Stimulated activated CD4-positive, alpha-beta T cell treated with anti-CD3 and anti-CD28 coated beads, Interleukin-15, amount 100 ng/mL, for 24 hours (primary cell): ENCODE measurements at regions not wholly inside any gene's neighbourhood (a gene's known extent, or its start where the extent isn't known, plus 50 kb on each side); places are given as distances from the start of the nearest gene placed in this dataset.
A peak's percentile ranks its signal among the peaks of the same experiment; 100 is the strongest.

ENCODE experiments used
- DNase-seq: peaks from one replicate; pipeline ENCODE4 v3.0.0-alpha.2; 2020

DNA sequence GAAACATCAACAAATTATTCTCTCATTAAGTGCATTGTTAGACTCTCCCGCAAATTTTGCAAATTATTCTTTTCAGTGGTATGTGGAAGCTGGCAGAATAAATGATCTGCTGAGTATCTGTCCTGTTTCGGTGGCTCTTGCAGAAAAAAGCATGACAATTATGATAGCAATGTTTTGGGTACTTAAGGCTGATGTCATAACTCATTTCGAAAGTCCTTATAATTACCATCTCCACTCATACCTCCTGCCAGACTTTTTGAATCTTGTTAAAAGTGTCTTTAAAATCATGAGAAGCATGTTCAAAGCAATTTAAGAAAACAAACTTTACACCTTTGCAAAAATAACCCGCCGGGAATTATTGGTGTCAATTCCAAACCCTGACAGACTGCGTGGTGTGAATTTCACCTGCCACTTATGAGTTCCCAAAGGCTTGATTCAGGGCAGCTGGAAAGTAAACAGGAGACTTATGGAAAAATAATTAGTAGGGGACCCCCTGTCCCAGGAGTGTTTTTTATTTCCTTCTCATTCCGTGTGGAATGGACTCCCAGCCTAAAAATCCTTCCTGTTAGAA is 87.6 kb upstream of the E2F3 start:
- no peak for DNase-seq

DNA sequence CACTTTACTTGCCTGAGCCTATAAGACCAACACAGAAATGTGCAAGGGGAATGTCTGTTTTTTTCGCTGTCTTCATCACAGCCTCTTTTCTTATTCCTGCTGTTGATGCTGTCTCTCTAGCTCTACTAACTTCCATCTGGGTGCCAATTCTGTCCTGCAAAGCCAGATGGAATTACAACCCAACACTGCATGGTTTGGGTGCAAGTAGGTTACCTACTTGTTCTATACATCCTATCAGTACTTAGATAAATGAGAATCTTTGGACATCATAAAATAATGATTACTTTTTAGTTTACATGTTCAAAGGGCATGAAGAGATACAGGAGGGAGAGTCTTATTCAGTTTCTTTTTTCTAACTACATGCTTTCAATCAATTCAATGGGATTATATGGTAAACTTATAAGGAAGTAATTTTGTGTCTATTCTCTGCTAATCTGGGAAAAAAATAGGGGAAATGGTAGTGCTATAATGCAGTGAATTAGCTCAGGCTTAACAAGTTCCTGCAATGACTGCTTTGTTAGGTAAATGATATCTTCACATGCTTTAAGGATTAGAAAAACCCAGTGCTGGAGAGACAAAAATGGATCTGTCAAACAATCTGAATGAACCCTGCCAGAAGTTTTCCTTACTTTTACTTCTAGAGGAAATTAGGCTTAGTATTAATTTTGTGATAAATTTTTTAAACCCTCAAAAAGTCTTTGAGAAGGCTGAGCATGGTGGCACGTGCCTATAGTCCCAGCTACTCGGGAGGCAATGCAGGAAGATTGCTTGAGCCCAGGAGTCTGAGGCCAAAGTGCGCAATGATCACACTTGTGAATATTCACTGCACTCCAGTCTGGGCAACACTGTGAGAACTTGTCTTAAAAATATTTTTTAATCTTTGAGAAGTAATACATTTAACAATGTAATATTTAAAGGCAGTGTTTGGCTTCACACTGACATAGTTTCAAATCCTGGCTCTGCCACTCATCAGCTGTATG is 86.5 kb upstream of the E2F3 start:
- DNase-seq = no peak

DNA sequence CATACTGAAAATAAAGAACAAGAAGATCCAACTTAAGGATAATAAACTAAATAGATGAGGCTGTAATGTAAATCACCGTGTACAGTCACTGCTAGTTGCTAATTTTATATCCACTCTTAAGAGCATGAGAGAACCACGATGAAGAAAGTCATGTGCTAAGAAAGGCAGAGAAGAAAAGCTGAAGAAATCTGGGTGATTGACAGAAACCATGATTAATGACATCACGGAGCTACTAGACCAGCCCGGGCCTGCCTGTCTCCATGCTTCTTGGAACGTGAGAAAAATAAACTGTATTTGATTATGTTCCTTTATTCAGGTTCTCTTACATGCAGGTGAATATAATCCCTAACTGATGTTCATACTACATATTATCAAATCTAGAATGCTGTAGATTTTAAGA is 84.2 kb upstream of the E2F3 start:
- DNase-seq = no peak

DNA sequence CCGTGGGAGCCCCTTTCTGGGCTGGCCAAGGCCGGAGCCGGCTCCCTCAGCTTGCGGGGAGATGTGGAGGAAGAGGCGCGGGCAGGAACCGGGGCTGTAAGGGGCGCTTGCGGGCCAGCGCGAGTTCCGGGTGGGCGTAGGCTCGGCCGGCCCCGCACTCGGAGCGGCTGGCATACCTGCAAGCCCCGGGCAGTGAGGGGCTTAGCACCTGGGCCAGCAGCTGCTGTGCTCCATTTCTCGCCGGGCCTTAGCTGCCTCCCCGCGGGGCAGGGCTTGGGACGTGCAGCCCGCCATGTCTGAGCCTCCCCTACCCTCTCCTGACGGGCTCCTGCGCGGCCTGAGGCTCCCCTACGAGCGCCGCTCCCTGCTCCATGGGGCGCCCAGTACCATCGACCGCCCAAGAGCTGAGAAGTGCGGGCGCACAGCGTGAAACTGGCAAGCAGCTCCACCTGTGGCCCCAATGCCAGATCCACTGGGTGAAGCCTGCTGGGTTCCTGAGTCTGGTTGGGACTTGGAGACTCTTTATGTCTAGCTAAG is 82.8 kb upstream of the E2F3 start:
- DNase-seq = no peak

DNA sequence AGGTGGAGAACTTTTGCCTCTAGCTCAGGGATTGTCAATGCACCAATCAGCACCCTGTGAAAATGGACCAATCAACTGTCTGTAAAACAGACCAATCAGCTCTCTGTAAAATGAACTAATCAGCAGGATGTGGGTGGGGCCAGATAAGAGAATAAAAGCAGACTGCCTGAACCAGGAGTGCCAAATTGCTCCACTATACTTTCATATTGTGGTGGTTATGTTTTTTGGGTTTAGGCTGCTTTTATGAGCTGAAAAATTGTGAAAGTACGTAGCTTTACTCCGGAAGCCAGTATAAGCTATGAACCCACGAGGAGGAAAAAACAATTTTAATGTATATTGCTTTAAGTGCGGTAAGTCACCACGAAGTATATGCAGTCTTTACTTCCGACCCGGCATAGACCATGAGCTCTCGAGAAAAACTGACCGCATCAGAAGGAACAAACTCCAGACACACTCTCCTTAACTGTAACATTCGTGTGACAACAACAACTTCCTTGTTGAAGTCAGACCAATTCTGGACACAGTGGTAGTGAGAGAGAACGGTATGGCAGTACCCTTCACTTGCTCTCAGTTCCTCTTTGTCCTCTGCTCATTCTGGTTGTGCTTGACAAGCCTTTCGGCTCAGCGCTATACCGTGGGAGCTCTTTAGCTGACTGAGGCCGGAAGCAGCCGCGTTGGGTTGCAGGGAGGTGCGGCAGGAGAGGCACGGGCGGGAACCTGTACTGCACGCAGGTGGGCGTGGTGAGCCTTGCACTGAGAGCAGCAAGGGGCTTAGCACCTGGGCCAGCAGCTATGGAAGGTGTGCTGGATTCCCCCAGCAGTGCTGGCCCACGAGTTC is 81.9 kb upstream of the E2F3 start:
- DNase-seq = peak; percentile 81

DNA sequence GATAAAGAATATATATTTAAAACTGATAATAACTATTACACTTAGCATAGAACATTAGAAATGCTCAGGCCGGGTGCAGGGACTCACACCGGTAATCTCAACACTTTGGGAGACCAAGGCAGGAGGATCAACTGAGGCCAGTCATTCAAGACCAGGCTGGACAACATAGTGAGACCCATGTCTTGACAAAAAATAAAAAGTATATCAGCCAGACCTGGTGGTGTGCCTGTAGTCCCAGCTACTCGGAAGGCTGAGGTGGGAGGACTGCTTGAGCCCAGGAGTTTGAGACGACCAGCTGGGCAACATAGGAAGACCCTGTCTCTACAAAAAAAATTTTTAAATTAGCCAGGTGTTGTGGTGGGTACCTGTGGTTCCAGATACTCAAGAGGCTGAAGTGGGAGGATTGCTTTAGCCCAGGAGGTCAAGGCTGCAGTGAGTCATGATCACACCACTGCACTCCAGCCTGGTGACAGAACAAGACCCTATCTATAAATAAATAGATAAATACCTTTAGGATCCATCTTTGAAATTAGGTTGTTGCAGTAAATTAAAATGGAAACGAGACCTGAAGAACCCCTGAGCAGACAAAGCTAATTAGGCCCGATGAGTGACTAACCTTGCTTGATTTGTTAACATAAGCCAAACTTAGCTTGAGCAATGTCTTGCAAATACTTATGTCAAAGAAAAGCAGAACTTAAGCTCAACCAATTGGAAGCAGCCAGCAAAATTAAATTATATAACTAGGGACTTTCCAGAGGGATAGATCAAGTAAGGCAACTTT is 75.8 kb upstream of the E2F3 start:
- DNase-seq = no peak

DNA sequence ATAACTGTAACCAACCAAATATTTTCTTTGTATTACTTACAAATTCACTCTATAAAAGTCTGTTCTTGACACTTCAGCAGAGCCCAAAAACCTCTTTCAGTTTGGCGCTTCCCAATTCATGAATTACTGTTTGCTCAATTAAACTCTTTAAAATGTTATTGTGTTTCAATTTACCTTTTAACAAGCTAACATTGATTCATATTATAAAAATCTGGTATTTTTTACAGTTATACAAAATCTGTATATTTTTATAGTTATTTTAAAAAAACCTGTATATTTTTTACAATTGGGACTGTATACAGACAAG is 75.3 kb upstream of the E2F3 start:
- no peak for DNase-seq

DNA sequence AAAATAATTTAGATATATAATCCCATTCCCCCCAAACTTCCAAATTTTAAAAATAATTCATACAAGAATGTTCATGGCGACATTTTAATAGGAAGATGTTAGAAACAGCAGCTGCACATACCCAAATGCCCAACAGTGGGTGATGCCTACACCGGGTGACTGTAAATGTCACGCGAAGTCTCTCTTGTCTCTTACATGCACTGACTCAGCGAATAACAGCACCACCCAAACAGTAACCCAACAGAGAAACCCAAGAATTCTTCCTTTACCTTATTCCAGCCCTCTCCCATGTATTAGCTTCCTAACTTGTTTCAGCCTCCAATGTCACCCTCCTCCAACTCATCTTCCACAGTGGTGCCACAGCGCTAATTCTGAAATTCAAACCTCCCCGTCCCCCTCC is 74.5 kb upstream of the E2F3 start:
- no peak for DNase-seq

DNA sequence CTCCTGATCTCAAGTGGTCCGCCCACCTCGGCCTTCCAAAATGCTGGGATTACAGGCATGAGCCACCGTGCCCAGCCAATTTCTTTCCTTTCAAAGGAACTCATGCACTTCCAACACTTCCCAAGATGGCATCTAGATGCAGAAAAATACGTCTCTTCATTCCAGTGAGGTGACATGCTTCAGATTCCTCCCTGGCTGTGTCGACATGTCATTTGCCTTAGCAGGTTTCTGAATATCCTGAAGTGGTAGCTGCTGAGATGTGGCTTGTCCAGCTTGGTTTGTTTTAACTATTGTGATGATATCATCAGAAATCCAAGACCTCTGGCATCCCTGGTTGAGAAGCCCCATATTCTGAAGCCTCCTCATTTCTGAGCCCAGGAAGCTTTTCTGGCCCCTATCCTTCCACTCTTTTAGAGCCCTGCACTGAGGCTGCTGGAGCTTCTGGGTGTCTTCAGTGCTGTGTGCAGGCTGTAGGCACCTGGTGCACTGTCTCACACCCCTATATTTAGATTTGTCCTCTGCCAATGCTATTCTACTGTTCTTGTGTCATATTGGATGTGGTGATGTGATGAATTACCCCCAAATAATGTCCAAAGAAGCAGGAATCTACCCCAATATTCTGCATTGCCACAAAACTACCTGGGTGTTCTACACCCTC is 73.3 kb upstream of the E2F3 start:
- DNase-seq = no peak

DNA sequence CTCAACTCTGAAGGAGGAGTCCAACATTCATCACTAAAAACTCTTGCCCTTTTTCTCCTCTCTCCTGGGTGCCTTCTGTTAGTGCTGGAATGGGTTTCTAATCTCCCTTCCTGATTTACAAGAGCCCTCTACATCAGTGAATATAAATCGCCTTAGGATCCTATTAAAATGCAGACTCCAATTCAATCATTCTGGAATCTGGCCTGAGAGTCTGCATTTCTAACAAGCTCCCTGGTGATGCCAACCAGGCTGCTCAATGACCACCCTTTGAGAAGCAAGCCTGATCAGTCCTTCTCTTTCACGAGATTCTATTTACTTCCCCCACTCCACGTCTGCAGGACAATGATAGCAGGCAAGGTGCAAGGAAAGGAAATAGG is 72.8 kb upstream of the E2F3 start:
- no peak for DNase-seq

DNA sequence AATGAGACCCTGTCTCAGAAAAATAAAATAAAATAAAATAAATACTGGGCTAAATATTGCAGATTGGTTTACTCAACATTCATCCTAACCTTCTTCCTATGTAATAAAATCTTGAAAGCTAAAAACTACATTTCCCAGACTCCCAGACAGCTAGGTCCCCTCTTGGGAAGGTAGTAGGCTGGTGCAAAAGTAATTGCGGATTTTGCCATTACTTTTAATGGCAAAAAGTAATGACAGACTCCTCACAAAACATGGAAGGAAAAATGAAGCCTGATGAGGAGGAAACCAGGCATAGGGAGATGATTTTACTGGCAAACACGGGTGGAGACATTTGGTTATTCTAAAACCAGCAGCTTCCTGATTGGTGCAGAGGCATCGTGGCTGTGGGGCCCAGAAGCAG is 70.6 kb upstream of the E2F3 start:
- no peak for DNase-seq

DNA sequence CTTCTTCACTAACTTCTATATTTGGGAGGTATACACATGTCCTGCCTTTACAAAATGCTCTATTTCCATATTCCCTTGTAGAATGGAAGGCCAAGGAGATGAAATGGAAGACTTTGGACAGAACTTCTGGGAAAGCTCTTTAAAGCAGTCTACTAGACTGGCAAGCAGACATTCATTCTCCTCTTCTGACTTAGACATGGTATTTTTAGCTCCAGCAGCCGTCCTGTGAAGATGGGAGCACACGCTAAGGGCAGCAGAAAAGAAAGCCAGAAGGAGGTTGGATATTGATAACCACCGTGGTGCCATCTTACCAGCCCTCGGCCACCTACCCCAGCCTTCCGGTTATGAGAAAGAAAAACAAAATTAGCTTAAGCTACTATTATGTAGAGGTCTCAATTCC is 70.1 kb upstream of the E2F3 start:
- DNase-seq = no peak

DNA sequence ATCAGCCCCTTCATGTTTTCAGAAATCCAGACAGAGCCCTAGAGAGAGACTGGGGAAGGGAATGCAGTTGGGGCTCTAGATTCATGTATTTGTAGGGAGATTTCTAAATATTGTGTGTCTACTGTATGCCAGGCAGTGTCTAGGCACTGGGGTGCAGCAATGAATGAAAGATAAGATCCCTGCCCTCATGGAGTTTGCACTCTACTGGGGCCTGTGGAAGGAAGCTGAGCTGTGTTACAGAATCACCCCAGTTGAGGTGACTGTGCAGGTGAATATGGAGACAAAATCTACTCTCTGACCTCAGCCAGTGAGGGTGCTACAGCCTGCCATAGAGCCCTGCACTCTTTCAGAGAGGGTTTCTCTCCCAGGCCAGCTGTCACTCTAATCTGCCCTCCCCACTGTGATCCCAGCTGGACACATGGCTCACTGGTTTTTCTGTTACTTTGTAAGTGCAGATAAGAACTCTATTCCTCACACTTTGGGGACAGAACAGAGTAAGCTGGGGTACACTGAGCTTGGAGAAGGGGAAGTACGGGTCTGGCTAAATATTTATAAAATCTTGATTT is 69.2 kb upstream of the E2F3 start:
- no peak for DNase-seq

DNA sequence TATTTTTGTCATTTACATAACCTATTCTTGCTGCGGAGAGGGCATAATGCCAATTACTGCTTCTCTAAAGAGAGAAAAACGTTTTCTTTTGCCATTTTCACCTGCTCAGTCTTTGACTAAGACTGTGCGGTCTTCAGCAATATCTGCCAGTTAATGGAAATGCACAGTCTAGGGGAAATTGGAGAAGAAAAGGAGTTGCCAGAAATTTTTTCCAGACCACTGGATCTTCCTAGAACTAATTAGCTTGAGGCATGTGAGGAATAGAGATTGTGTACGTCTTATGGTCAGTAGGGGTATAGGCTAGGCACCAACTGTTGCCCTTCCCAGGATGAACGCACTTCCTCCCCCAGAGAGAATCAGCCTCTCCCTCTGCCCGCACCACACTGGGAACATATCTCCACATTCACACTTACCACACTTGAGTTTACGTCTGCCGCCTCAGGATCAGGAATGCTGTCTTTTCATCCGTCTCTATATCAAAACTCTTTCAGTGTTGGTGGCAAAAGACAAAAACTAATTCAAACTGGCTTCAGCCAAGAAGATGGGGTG is 67.9 kb upstream of the E2F3 start:
- no peak for DNase-seq

DNA sequence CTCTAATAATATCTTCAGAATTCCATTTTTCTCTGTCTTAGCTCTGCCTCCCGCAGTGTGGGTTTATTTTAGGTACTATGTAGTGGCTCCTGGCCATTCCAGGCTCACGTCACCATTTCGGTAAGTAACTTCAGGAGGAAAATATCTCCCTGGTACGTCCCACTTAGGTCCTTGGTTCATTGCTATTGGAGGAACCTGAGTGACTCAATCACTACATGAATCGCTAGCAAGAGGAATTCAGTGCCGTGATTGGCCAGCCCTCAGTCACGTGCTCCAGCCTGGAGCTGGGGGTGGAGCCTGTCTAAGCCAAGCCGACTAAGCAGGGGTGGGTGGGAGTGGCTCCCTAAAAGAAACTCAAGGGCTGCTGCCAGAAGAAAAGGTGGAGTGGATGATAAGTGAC is 67.3 kb upstream of the E2F3 start:
- no peak for DNase-seq

DNA sequence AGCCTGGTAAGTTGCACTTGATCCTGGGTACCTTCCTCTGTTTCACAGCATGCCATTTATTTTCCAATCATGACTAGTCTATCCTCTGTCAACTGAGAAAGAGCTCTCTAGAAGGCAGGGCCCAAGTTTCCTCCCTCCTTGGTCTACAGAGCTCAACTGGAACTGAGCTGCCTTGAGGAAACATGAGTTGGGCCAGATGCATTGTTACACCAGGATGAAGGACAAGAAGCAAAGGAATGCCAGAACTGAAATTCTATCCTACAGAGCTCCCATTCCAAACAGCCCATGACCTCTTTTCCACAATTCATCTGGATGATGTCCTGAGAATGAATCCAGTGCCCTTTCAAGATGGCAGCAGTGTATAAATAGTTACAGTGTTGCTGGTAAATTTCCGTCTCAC is 66.7 kb upstream of the E2F3 start:
- DNase-seq = no peak

DNA sequence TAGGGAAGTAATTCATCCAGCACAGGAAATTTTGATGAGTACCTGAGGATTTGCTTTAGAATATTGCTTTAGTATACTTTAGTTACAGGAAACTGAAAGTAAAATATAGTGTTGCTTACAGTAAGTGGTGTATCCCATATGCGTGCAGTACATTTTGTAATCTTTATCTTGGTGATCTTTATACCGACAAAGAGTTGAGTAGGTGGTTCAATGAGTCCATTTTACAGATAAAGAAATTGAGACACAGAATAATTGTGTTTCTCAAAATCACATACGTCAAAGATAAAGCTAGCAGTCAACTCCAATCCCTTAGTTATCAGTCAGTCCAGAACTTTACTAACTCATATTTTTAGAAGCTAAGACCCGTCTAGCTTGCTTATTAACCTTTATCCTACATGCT is 65.8 kb upstream of the E2F3 start:
- no peak for DNase-seq

DNA sequence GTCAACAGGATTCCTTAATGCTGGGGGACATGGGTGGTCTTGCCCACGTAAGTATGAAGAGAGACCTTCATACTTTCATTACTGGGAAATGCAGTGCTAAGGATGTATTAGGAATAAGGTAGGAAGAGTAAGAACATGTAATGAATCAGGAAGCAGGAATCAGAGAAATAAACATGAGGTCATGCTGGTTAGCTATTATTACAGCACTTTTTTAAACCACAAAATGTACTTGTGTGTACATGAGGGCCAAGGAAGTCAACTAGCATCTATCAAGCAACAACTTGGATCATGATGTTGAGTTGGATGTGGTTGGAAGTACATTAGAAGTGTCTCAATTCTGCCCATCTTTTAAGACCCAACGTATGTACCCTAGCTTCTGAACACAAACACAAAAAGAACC is 63.5 kb upstream of the E2F3 start:
- no peak for DNase-seq

DNA sequence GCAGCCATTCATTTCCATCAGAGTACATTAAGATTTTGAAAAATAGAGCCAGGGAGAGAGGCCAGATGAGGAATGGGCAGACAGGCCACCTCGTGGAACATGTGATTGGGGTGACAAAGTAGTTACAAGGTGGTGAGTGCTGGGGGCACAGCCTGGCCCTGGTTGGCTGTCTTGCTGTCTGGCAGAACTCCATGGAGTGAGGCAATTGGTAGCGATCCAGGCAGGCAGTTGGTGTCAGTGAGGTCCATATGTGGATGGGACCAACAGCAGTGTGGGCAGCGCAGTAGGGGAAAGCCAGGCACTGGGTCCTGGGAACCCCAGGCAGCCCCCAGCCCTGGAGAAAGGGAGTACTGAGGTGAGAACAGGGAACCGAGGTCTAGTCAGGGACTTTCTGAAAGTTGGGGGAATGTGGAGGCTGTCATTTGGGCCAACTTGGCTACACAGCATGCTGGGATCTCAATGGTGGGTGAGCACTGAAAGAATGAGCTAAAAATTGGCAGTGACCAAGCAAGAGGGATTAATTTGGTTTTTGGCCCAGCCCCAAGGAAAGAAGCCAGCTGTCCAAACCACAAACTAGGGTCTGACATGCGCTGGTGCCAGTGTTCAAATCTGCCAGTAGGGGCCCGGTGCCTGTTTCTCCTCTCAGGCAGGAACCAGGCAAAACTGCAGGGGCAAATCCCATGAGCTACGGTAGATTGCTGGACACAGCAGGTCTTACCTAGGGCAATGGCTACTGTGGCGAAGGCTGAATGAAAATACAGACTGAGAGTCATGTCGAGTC is 61.4 kb upstream of the E2F3 start:
- no peak for DNase-seq

DNA sequence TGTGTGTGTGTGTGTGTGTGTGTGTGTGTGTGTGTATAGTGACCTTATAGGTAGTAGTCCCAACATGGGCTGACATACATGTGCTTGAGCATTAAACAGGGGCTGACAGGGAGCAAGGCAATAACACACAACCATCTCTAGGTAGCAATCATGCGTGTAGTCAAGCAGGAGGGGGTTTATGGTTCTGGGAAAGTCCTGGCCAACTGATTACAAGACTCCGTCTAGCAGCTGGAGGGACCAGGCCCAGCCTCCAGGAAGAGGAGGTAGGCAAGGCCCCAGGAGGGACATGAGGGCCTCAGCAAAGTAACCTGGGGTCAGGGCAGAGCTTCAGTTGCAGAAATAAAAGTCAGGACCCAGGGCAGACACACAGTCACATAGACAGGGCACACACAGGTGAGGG is 60.6 kb upstream of the E2F3 start:
- no peak for DNase-seq

DNA sequence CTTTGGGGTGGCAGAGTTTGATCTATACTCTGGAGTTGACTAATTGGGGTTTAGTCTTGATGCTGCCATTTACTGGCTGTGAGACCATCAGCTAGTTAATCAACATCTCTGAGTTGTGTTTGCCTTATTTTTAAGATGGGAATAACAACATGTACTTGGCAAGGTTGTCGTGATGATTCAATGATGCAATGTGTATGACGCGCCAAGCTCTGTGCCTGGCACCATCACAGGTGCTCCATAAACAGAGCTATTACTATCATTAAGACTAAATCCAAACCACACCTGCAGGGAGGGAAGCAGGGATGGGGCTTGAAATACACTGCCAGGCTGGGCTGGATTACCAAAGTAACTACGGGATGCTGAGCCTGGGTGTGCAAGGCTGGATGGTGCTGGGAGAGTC is 60.1 kb upstream of the E2F3 start:
- no peak for DNase-seq
